ENCODE measurements at regions not wholly inside any gene's neighbourhood (a gene's known extent, or its start where the extent isn't known, plus 50 kb on each side); places are given as distances from the start of the nearest gene placed in this dataset.

DNA sequence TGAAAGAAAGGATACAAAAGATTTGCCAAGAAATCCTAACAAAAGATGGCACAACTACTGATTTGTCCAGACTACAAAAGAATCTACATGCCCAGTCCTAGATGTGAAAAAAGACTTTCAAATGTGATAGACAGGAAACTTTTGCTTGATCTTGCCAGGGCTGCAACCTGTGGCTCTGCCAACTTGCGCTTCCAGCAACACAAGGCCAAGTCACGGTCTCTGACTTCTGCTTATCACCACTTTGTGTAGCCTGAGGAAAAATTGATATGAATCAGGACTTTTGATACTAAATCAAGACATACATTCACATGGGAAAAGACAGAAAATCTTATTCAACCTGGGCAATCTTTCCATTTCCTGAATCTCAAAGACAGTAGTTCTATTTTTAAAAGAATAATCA is 366.0 kb downstream of the RAB38 start:
- TF ChIP-seq GATA3 (IDR thresholded peaks at IDR 0.05; ENCODE audit: low read depth, low read length) (no peak), GATA2 (IDR thresholded peaks at IDR 0.05; ENCODE audit: low read depth, low read length) (no peak)
